Stromal cell of bone marrow (primary cell): ENCODE measurements at regions not wholly inside any gene's neighbourhood (a gene's known extent, or its start where the extent isn't known, plus 50 kb on each side); places are given as distances from the start of the nearest gene placed in this dataset.

ENCODE experiments used
- DNase-seq: peaks from one replicate; pipeline ENCODE4 v3.0.0-alpha.2; 2012; ENCODE audit warnings: low read depth

- no peak for DNase-seq
Observed at GRCh38 chr9:73011956-73012355, 59.1 kb upstream of the ALDH1A1 start.

- DNase-seq, result peak; percentile 87
Observed at GRCh38 chr9:73011181-73011750, 58.4 kb upstream of the ALDH1A1 start.

GRCh38 chr9:73009649-73010288 lies 56.9 kb upstream of the ALDH1A1 start:
- DNase-seq, result no peak

- no peak for DNase-seq
Observed at GRCh38 chr9:73007966-73008672, 55.3 kb upstream of the ALDH1A1 start.

- DNase-seq, result no peak
Observed at GRCh38 chr9:73006986-73007385, 54.1 kb upstream of the ALDH1A1 start.
